OCI-LY7 (cell line): ENCODE measurements at regions not wholly inside any gene's neighbourhood (a gene's known extent, or its start where the extent isn't known, plus 50 kb on each side); places are given as distances from the start of the nearest gene placed in this dataset.

Experiments
- BruUV-seq: library from RNA; stranded (reverse); fragments of 400-500 nt; replicated peaks from 2 replicates; lab custom pipeline; 2021; lab: Mats Ljungman, UMichigan
- CTCF ChIA-PET: fragments of 300-600 bp; sonication (Branson Sonifier 250); formaldehyde crosslinking; loops from one replicate; lab custom pipeline; 2022; ENCODE audit warnings: antibody characterized with exemption; ENCODE audit not compliant: unreplicated experiment; lab: Charles Lee
- POLR2A ChIA-PET: fragments of 300-600 bp; sonication (Branson Sonifier 250); formaldehyde crosslinking; loops from one replicate; lab custom pipeline; 2022; ENCODE audit warnings: antibody characterized with exemption; lab: Charles Lee
- DNase-seq: peaks from one replicate; pipeline ENCODE4 v3.0.0-alpha.2; 2015; ENCODE audit warnings: low spot score
- H2AFZ ChIP-seq: fragments of 200-600 bp; sonication (generic), shearing (Covaris generic); 2 replicates; pipeline ENCODE4 v1.6.1; 2014; ENCODE audit warnings: mild to moderate bottlenecking, antibody characterized with exemption, low read length, moderate library complexity
- H3K27ac ChIP-seq: fragments of 200-600 bp; sonication (generic); 2 replicates; pipeline ENCODE4 v1.5.1; 2014; ENCODE audit warnings: mixed run types, low read depth, mild to moderate bottlenecking, moderate library complexity, low read length, inconsistent platforms; ENCODE audit not compliant: poor library complexity, severe bottlenecking
- H3K36me3 ChIP-seq: fragments of 200-600 bp; sonication (generic); 2 replicates; pipeline ENCODE4 v1.6.1; 2014; ENCODE audit warnings: mild to moderate bottlenecking, antibody characterized with exemption, low read length, moderate library complexity, mixed read lengths; ENCODE audit not compliant: insufficient read depth
- H3K4me1 ChIP-seq: fragments of 200-600 bp; sonication (generic); 2 replicates; pipeline ENCODE4 v1.5.1; 2014; ENCODE audit warnings: mild to moderate bottlenecking, low read length; ENCODE audit not compliant: insufficient read depth, poor library complexity, severe bottlenecking
- H3K4me2 ChIP-seq: fragments of 200-600 bp; sonication (generic); 2 replicates; pipeline ENCODE4 v1.6.1; 2014; ENCODE audit warnings: mild to moderate bottlenecking, low read length
- H3K4me3 ChIP-seq: fragments of 200-600 bp; sonication (generic); 2 replicates; pipeline ENCODE4 v1.5.1; 2014; ENCODE audit warnings: mild to moderate bottlenecking, low read depth, low read length; ENCODE audit not compliant: poor library complexity, severe bottlenecking
- H3K79me2 ChIP-seq: fragments of 200-600 bp; sonication (generic); 2 replicates; pipeline ENCODE4 v1.6.1; 2016; ENCODE audit warnings: low read depth, mild to moderate bottlenecking, low read length, moderate library complexity, mixed read lengths; ENCODE audit not compliant: insufficient read depth
- H3K9me2 ChIP-seq: fragments of 200-600 bp; sonication (generic); 2 replicates; pipeline ENCODE4 v1.6.1; 2016; ENCODE audit warnings: mild to moderate bottlenecking, low read length, mixed read lengths; ENCODE audit not compliant: insufficient read depth
- H3K9me3 ChIP-seq: fragments of 200-600 bp; sonication (generic); 2 replicates; pipeline ENCODE4 v1.6.1; 2014; ENCODE audit warnings: mild to moderate bottlenecking, mixed run types, low read length, mixed read lengths
- H4K20me1 ChIP-seq: fragments of 200-600 bp; sonication (generic); 2 replicates; pipeline ENCODE4 v1.6.1; 2014; ENCODE audit warnings: mild to moderate bottlenecking, antibody characterized with exemption, low read length, moderate library complexity, mixed read lengths; ENCODE audit not compliant: insufficient read depth
- EZH2phosphoT487 ChIP-seq: fragments of 200-600 bp; sonication (generic); IDR thresholded peaks from 2 replicates; pipeline ENCODE4 v1.6.1; 2018; ENCODE audit warnings: low read depth, borderline replicate concordance, mild to moderate bottlenecking, mixed run types, antibody characterized with exemption, low read length, moderate library complexity, mixed read lengths
- intact Hi-C: fragments of 100-400 bp; cut with micrococcal nuclease; formaldehyde crosslinking; loops from one replicate; pipeline ENCODE4 v1.10.0; 2022; ENCODE audit not compliant: unreplicated experiment
- TF ChIP-seq, protein P1 (sequence below): fragments of 200-600 bp; sonication (generic); conservative IDR thresholded peaks from 2 replicates; pipeline ENCODE4 v1.5.1; 2014; ENCODE audit warnings: mild to moderate bottlenecking, antibody characterized with exemption, low read length, moderate library complexity, mixed read lengths

- Histone ChIP-seq H3K4me3 (no peak overlapping the region), H3K27ac (no peak overlapping the region), H3K9me3 (no peaks in the 10 kb centered on the region), H2AFZ (no peak overlapping the region), H3K79me2 (no peaks in the 10 kb centered on the region), H3K36me3 (no peaks in the 10 kb centered on the region), H3K4me1 (no peaks in the 10 kb centered on the region), H4K20me1 (no peaks in the 10 kb centered on the region), H3K9me2 (no peaks in the 10 kb centered on the region), H3K4me2 (no peak overlapping the region)
- ChIA-PET POLR2A (interaction anchor here (0.6 to 1.6 kb wide), 4 partner anchors 9 to 372 kb away, joined by 3 to 8 read pairs (median 4); no protein-coding TSS in a partner anchor), CTCF (no interaction called here)
- intact Hi-C loops: loop anchor here (5.0 kb wide), 1 partner anchor 62 kb away; no protein-coding TSS in a partner anchor
- no TSS peak for BruUV-seq
- TF ChIP-seq EZH2phosphoT487: no peak
- TF ChIP-seq, protein P1, sequence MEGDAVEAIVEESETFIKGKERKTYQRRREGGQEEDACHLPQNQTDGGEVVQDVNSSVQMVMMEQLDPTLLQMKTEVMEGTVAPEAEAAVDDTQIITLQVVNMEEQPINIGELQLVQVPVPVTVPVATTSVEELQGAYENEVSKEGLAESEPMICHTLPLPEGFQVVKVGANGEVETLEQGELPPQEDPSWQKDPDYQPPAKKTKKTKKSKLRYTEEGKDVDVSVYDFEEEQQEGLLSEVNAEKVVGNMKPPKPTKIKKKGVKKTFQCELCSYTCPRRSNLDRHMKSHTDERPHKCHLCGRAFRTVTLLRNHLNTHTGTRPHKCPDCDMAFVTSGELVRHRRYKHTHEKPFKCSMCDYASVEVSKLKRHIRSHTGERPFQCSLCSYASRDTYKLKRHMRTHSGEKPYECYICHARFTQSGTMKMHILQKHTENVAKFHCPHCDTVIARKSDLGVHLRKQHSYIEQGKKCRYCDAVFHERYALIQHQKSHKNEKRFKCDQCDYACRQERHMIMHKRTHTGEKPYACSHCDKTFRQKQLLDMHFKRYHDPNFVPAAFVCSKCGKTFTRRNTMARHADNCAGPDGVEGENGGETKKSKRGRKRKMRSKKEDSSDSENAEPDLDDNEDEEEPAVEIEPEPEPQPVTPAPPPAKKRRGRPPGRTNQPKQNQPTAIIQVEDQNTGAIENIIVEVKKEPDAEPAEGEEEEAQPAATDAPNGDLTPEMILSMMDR: no peak
- DNase-seq: no peak
These were observed 292.8 kb upstream of the PMFBP1 start for GRCh38 chr16:72464597-72465368.

GRCh38 chr16:72464052-72464451 lies 292.1 kb upstream of the PMFBP1 start:
- TF ChIP-seq EZH2phosphoT487: no peak
- TF ChIP-seq, protein P1: no peak
- Histone ChIP-seq H3K9me3 (no peaks in the 10 kb centered on the region), H3K9me2 (no peaks in the 10 kb centered on the region), H2AFZ (no peak overlapping the region), H4K20me1 (no peaks in the 10 kb centered on the region), H3K36me3 (no peaks in the 10 kb centered on the region), H3K4me3 (no peak overlapping the region), H3K79me2 (no peaks in the 10 kb centered on the region), H3K27ac (no peak overlapping the region), H3K4me2 (no peak overlapping the region), H3K4me1 (no peaks in the 10 kb centered on the region)
- POLR2A ChIA-PET: interaction anchor here (0.6 kb wide), 2 partner anchors 44 to 97 kb away, joined by 3 to 6 read pairs; no protein-coding TSS in a partner anchor
- DNase-seq: no peak
- intact Hi-C loops: no loop called here
- CTCF ChIA-PET: no interaction called here
- no TSS peak for BruUV-seq

DNA sequence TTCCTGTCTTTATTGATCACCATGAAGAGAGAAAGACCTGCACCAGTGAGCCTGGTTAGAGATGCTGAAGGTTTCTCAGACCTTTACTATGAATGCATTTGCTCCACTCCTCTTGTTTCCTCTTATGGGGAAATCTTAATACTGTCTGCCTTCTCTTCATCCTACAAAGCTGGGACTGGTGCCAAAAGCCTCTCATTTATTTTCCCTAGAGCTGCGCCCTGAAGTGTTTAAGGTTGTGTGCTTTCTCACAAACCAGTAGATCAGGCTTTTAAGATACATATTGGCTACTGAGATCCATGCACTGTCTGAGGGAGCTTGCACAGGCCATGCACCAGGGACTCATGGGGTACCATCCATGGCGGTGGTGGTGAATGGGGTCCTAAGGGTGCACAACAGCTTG lies 286.1 kb upstream of the PMFBP1 start:
- H3K36me3 ChIP-seq: no peaks in the 10 kb centered on the region
- BruUV-seq: no TSS peak
- no peak overlapping the region for H2AFZ ChIP-seq
- ChIA-PET CTCF (no interaction called here), POLR2A (interaction anchor here (0.8 kb wide), 1 partner anchor 43 kb away, joined by 4 read pairs; no protein-coding TSS in a partner anchor)
- H3K9me2 ChIP-seq: no peaks in the 10 kb centered on the region
- no peaks in the 10 kb centered on the region for H3K4me1 ChIP-seq
- no peaks in the 10 kb centered on the region for H3K79me2 ChIP-seq
- H3K27ac ChIP-seq: no peak overlapping the region
- no peaks in the 10 kb centered on the region for H3K9me3 ChIP-seq
- no peaks in the 10 kb centered on the region for H4K20me1 ChIP-seq
- intact Hi-C loops: no loop called here
- no peak overlapping the region for H3K4me2 ChIP-seq
- DNase-seq: no peak
- no peak for TF ChIP-seq EZH2phosphoT487
- TF ChIP-seq, protein P1: no peak
- H3K4me3 ChIP-seq: no peak overlapping the region
